D341Med (cell line): ENCODE measurements at regions not wholly inside any gene's neighbourhood (a gene's known extent, or its start where the extent isn't known, plus 50 kb on each side); places are given as distances from the start of the nearest gene placed in this dataset.

ENCODE experiments used
- DNase-seq: peaks from one replicate; pipeline ENCODE4 v3.0.0; 2012; ENCODE audit warnings: low spot score

DNA sequence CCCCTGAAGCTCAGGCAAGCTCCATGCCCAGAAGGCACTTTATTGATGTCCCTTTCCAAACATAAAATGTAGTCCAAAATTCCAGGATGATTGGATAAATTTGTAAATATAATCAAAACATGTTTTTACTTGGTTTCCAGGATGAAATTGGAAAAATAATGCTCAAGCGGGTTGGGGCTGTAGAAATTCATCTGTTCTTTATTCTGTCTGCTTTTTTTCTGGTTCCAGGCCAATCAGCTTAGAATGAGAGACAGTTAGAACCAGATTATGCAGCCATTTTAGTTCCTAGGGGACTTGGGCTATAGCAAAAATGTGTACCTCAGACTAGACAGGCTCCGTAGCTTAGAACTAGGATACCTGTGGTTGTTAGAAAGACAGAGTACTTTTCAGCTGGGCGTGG lies 450.8 kb downstream of the MCTP2 start:
- DNase-seq: no peak

DNA sequence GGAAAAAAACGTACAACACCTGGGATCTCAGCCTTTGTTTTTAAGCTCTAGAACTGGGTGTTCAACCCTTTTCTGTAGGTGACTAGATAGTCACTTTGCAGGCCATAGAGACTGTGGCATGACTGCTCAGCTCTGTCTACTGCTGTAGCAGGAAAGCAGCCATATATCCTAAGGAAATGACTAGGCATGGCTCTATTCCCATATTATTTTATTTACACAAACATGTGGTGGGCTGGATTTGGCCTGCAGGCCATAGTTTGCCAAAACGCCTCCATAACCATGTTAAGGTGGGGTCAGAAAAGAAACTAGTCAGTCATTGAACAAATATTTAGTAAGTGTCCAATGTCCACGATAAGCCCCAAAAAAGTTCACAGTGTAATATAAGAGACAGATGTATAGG lies 452.5 kb downstream of the MCTP2 start:
- DNase-seq: no peak

DNA sequence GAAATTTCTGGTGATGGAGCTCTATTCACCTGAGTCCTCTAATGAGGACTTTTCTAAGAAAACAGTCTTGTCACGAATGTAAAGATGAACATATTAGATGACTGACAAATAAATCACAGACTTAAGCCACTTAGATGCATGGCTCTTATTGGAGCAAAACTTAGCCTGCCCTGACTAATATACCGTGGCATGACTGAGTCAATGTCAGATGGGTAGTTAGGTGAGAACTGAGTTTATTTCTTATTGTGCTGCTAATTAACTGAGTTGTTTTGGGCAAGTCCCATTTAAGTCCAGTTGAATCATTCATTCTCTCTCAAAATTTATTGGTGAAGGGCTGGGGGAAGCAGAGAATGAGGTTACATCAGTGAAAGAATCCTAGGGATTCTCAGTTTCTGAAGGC lies 459.8 kb downstream of the MCTP2 start:
- DNase-seq: no peak

DNA sequence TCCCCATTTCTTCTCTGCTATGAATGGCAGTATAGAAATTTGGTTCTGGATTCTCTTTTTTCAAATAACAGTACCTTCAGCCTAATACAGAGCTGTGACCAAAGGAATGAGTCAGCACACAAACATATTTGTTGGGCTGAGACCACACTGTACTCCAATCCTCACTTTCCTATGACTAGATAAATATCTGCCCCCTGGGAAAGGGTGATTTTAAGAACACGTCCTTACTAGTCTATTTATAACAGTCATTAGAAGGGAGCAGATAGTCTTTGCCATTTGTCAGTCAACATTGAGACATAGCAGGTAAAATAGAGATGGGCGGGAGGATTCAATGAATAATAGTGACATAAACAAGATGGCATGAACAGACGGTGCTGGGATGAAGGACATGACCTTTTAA lies 461.3 kb downstream of the MCTP2 start:
- no peak for DNase-seq

DNA sequence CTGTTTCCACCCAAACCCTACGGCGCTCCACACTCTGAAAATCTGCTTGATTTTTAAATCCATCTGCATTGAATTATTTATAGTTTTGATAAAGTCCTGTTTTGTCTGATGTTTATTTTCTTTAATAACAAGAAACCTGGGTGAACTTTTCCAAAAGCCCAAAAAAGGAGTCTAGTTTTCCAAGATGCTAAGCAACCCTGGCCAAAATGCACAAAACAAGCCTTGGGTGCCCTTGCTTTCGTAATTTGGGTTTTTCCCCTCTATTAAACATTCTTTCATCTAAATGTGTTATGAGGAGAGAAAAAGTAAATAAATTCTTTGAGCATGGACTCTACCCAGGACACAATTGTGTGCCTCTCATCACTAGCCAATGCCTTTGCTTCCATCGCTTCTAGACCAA lies 468.9 kb downstream of the MCTP2 start:
- DNase-seq: no peak

DNA sequence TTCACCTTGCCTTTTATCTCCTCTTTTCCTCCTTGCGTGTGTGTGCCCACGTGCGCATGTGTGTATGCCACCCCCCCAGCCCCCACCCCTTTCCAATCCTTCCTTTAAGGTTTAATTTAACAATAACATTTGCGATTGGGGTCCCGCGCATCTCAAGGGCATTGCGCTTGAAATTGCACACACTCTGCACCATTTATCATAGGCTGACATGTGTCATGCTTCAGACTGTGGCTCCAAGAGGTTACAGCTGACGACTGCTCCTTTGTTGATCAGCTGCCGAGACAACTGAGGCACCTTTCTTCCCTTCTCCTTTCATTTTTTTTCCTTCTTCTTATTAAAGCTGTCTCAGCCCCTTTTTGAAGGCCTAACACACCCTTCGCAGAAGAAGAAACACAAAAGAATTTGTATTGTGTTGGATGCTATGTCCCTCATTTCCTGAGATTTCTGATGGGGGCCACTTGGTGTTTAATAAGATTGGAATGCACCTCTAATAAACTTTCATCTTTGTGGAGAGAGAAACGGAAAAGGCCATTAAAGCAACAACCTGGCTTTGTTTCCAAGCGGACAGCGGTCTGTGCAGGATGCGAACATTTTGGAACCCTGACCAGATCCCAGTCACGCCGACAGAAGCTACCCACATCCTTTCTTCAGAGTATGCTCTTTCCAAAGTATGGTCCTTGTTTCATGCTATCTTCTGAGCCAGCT lies 470.1 kb downstream of the MCTP2 start:
- DNase-seq: no peak

DNA sequence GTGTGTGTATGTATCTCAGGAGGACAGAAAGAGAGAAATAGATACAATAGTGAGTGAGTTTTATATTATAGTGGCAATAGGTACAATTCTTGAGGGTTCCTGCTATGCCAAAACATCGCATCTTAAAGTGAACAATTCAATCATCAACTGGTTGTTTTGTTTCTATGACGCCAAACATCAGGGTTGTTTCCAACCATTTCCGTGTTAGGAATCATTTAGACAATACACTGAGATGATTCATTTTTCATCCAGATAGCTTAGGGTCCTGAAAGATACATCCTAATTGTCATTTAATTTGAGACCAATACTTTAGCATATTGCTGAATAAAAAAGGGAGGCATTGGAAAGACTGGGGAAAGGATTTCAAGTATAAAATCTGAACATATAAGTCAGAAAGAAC lies 472.2 kb downstream of the MCTP2 start:
- DNase-seq: no peak

DNA sequence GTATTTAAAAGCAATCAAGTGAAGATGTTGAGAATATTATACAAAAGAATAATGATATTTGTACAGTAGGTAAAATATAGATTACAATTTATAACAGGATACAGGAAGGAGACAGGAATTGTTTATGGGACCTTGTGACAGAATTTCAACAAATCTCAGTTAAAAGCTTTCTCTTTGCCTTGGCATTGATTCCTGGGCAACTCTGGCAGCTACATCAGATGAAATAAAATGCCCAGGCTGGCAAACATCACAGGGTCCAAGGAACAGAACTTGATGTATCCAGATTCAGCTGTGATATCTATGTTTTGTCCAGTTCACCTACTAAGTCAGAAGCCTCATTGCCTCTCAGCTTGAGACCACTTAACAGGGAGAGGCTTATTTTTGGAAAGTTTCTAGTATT lies 473.1 kb downstream of the MCTP2 start:
- no peak for DNase-seq

DNA sequence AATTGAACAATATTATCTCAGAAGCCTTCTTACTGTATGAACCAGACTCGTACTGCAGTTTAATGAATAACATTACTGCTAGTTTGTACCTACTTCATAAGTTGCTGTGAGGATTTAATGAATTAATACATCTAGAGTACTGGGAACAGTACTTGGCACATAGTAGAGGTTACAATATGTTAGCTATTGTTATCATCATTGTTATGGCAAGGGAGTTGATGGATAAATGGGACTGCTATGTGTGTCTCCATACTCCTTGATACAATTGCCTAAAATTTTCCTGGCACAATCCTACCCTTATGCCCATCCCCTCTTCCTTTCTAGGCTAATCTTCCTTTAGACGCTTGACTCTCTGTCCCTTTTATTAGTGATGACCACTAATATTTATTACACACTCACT lies 473.6 kb downstream of the MCTP2 start:
- DNase-seq: no peak

DNA sequence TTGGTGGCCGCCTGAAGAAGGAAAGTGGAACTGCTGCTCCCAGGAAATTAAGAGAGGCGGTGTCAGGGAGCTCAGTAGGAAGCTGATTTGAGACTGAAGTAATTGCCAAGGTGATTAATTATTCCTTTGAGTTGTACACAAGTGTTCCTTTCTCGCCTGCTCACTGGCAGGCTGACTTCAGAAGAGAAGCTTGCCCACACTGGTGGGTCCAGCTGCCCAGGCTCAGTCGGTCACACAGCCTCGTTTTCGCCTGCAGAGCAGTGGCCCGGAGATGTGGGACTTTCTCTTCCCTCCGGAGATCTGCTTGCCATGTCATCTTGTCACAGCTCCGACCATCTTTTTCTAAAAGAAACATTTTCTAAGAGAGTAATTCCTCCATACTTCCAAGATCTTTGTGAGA lies 478.0 kb downstream of the MCTP2 start:
- no peak for DNase-seq

DNA sequence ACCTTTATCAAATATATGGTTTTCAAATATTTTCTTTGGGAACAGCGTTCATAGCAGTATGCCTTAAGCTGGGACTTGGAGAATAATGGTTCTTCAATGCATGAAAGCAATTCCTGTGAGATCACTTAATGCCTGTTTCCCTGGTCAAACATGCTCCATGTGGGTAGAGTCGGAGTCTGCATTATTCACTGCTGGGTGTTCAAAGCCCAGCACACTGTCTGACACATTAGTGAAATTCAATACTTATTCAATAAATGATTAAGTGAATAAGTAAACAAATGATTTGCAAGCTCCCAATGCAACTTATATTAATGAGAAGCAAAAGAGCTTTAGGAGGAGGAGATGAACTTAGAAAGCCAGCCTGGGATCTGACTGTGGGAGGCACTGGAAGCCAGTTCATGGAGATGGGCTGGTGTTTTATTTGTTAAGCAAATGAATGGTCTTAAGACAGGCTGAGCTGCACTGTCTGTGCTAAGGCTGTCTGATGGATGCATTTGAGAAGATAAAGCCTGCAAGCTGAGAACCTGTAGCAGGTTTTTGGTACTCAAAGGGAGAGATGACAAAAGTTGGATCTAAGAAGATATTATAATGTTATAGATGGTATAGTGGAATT lies 490.8 kb downstream of the MCTP2 start:
- no peak for DNase-seq

DNA sequence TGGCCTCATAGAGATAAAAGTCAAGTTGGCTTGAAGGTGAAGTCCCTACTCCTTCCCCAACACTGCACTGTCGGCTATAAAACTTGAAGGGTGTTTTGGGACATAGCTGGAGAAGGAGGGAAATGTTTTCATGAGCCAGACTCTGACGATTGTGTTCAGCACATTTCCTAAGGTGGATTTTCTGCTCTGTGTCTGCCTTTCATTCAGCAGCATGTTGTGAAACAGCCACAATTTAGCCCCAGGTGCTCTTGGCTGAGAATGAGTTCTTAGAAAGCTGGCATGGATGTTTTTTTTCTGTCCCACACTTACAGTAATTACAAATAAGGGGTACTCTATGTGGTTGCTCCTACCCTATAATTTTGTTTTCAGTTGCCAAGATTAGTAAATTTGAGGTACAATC lies 492.4 kb downstream of the MCTP2 start:
- no peak for DNase-seq

DNA sequence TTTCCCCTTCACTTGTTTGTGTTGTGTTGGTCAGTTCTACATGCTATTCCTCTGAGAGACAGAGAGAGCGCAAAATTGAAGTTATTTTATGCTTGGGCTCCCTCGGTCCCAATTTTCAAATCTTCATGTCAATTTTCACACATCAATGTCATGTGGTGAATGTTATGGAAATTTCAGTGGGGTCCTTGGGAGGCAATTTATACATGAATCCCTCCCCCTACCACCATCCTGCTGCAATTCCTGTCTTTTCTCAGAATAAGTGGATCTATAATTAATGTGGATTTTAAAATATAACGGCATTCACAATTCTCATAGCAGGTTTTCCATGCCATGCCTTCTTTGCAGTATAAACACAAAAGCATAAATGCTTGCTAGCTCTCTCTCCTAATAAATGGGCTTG lies 499.9 kb downstream of the MCTP2 start:
- DNase-seq: no peak

DNA sequence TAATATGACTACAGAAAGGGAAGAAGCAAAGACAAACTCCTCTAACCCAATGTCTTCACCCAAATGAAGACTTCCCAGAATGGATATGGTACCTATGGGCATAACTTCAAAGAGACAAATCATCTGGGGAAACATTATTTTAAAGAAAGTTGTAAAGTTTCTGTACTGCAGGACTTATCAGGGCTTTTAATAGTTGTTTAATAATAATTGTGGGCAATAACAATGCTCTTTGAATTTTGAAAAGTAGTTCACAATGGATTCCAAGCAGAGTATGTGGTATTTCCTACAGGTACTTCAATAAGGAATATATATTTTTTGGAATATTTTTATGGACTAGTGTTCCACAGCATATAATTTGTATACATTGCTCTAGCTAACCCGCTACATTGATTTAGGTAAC lies 503.1 kb downstream of the MCTP2 start:
- DNase-seq: no peak

DNA sequence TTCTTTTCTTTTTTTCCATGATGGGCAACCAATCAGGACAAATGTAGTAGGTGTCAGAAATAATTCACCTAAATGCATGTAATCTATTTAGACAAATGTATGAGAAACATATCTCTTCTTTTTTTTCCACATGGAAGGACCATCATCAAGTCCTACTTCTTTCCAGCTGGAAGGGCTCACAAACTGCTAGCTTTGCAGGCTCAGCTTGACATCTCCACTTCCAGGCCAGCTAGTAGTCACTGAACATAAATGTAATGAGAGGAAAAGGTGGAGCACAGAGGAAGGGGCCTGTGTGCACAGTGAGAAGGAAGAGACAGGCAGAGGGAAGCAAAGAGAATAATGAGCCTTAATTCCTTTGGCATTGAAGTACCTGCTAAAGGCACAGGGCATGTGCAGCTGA lies 504.9 kb downstream of the MCTP2 start:
- no peak for DNase-seq

DNA sequence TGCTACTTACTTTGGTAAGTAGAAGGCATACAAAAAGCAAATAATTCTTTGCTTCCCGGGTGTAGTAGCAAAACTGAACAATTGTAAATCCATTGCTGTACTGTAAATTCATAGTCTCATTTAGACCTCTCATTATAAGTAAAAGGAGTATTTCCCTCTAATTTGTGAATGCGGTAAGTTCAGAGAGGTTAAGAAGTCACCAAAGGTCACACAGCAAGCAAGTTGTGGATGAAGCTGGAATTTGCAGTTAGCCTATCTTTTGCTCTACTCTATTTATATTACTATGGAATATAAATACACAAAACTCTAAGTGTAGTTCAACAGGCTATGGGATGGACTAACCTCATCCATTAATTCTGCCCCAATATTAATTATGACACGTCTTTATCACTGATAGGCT lies 508.3 kb downstream of the MCTP2 start:
- DNase-seq: no peak

DNA sequence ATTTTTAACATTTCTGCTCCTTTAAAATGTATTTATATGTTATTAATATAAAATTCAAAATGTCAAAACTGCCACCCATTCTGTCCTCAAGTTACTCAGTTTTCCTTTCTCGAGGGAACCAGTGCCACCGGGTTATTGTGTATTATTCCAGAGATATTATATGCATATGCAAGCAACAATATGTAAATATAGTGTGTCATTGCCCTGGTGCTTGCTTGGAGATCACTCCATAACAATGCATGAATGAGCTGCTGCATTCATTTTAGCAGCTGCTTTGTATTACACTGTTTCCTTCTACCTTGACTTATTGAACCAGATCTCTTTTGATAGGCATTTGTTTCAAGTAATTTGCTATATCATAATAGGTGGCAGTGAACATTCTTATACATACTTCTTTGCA lies 509.1 kb downstream of the MCTP2 start:
- DNase-seq: no peak

DNA sequence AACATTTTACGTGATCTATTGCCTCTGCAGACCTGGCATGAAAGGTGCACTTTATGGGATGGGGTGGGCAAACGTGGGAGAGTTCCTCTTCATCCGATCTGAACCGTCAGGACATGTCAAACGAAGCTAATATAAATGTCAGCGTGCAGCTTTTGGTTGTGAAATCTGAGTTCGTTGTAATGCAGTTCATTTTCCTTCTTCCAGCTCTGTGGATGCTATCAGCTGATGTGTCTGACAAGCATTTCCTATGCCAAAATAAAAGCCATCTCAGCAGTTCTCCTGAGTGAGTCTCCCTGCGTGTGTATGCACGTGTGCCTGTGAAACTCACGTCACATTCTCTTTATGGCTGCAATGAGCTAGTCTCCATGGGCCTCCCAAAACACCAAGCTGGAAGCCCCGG lies 512.3 kb downstream of the MCTP2 start:
- DNase-seq: no peak

DNA sequence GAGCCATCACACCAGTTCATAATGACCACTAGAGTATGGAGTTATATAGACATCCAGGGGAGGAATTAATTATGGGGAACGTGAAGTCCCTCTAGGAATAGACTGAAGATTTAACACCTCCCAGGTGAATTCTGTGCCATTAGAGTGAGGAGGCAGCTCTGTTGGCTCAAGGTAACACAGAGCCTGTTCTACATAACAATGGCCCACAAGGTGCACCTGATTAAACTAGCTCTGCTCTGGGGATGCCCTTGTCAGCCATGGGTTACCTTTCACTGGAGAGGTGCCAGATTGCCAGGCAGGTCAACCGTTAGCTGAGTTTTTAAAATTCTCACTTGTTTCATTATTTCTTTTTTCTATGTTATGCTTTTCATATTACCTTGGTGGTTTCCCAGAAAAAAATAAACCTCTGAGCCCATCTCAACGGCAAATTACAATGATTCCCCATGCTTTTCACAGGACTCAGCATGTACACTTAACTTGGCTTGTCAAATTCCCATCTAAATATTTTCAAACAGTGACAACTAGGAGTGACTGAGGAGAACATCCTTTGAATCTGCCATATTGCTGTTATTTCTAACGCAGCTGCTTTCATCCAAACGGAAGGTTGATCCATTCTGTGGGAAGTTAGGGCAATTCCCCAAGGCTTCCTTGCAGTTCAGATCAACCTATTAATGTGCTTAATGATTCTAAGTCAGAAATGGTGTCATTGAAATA lies 512.9 kb downstream of the MCTP2 start:
- no peak for DNase-seq

DNA sequence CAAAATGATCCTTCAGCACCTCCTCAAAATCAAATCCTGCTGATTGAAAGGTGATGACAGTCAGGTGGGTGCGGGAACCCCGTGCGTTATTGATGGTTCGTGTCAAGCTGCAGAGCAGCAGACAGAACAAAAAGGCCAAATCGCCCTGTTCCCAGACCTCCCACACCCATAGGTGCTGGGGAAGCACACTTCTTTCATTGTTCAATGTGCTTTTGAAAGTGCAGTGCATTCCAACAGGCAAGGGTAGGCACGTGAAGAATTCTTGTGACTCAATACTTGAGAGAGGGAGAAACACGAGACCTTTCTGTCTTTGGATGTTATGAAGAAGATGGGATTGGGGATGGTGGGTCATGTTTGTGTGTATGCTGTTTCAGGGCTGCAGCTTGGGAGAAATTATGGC lies 514.0 kb downstream of the MCTP2 start:
- no peak for DNase-seq

DNA sequence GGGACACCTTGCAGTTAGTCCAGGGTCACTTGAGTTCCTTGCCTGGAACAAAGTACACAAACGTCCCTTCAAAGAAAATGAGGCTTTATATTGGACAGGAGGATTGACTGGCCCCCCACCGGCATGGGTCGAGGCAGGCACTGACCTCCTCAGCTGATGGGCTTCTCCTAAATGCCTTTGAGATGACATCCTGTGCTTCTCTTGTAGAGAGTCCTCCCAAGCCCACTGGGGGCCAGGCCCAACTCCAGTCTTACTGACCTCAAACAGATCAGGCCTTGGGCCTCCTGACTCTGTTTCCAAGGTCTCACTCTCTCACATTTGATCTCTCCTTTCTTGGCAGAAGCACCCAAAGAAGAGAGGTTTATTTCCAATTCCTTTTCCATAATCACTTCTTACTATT lies 516.1 kb downstream of the MCTP2 start:
- no peak for DNase-seq

DNA sequence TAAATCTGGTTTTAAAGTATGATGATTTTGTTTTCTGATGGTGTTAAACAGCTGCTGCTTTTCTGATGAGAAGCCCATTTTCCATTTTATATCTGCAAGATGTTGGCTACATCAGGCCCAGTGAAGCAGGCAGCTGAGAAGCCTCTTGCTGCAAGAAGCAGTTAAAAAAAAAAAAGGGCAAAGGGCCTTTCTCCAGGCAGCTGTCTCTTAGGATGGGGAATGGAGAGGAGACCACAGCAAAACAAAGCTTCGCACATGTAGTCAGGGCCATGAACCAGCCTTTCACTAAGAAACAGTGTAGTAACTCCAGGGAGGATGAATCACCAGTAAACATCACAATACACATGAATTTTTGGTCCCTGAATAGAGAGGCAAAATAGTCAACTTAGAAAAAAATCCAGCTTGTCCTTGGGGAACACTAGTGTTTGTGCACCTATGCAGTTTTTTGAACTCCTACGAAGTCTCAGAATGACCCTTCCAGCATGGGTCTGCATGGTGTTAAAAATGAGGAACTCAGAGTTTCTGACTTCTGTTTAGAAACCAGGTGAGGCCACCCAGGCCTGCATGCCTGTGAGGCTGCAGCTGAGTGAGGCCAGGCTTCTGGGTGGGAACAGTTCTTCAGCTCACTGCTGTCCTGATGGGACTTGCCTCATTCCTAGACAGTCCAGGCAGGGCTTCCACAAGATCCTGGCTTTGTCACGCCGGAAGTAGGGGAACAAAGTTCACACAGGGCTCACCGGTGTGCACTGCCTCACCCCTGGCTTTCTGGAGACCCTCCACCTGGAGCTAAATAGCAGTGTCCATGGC lies 518.7 kb downstream of the MCTP2 start:
- no peak for DNase-seq

DNA sequence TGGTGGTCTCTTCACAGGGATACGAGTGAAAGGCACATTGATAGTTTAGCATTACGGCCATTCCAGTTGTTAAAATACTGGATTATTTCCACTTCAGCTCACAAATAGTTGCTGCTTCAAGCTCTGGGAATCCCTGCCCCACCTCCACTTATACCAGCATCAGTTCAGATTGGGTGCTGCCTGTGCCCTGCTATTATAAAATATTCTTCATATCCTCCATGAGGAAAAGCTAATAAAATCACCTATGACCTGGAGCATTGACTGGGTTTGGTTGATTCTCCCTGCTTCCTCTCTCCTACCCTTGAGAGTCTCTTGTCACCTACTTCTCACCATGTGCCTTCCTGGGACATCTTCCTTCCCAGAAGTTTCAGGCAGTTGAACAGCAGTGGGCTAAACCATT lies 529.0 kb downstream of the MCTP2 start:
- no peak for DNase-seq
